Activated CD4-positive, alpha-beta T cell treated with anti-CD3 and anti-CD28 coated beads, Interleukin-10, Interleukin-2, amounts not matched to agents 100 ng/mL and 50 ng/mL, durations not matched to agents 16 hours and 8 hours (primary cell): ENCODE measurements at regions not wholly inside any gene's neighbourhood (a gene's known extent, or its start where the extent isn't known, plus 50 kb on each side); places are given as distances from the start of the nearest gene placed in this dataset.

ENCODE experiments used
- DNase-seq: peaks from one replicate; pipeline ENCODE4 v3.0.0-alpha.2; 2020

- no peak for DNase-seq
Observed at GRCh38 chr4:4808086-4808485, 51.4 kb upstream of the MSX1 start.

DNA sequence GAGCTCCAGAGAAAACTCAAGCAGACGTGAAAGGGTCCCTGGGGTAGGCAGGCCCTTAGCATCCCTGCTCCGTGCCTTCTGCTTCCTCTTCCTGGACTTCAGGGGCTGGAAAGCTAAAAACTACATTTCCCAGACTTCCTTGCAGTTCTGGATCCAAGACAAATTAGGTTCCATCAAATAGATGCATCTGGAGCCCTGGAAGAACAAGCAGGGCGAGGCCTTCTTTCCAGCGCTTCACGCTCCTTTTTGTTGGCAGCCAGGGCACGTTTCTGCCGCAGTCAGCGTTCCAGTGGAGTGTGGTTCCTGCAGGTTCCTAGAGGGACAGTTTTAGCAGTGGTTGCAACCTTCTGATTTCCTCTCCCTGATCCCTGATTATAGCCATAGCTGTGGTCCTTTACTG, 53.6 kb upstream of the MSX1 start:
- DNase-seq = no peak

- DNase-seq = no peak
Observed at GRCh38 chr4:4803912-4804296, 55.6 kb upstream of the MSX1 start.

DNA sequence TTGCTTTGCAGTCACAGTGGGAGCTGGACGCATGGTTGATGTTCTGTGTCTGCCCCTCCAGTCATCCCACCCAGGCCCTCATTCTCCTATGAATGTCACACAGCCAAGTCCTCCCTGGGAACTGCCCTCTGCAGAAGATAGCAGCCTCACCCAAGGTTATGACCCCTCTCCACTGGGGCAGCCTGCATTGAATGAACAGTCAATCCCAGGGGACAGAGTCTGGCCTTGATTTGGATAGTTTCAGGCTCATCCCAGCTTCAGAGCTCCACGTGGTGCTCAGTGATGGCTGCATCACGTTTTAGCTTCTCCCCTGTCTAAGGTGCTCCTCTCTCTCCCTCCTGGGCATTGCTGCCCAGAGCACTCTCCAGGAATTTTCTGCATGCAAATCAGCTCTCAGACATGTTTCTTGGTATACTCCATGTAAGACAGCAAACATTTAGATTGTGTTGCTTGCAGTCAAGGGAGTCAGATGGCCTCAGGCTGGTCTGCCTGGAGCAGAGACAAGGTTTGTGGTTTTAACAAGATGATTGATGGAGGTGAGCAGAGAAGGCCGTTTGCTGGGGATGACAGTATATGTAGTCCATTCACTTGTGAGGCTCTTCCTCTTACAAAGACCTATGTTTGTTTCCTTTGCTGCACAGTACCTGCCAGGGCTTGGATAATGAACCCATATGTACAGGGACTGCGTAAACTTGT, 56.1 kb upstream of the MSX1 start:
- no peak for DNase-seq

GRCh38 chr4:4800646-4801408, 58.6 kb upstream of the MSX1 start:
- no peak for DNase-seq

DNA sequence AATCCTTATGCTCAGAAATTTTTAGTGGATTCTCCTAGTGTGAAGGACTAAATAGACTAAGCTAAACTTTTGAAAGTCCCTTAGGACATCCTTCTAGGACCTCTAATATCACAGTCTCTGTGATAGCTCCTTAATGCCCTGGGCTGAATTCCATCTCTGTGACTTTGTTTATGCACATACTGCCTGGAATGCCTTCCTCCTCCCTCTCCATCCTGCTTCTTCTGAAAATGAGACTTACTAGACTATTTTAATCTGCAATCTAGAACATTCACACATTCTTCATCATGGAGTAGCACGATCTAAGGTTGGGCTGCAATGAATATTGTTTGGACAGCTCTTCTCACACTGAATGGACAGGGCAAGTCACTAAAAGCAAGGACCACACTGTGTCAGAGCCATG, 65.0 kb upstream of the MSX1 start:
- no peak for DNase-seq

- DNase-seq = no peak
Observed at GRCh38 chr4:4792466-4792865, 67.0 kb upstream of the MSX1 start.

- DNase-seq = no peak
Observed at GRCh38 chr4:4791299-4792111, 68.0 kb upstream of the MSX1 start.

DNA sequence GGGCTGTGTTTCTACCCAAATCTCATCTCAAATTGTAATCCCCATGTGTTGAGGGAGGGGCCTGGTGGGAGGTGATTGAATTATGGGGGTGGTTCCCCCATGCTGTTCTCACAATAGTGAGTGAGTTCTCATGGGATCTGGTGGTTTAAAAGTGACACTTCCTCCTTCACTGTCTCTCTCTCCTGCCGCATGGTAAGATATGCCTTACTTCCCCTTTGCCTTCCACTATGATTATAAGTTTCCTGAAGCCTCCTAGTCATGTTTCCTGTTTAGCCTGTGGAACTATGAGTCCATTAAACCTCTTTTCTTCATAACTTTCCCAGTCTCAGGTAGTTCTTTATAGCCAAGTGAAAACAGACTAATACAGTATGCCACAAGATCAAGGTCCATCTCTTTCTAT, 70.0 kb upstream of the MSX1 start:
- no peak for DNase-seq

DNA sequence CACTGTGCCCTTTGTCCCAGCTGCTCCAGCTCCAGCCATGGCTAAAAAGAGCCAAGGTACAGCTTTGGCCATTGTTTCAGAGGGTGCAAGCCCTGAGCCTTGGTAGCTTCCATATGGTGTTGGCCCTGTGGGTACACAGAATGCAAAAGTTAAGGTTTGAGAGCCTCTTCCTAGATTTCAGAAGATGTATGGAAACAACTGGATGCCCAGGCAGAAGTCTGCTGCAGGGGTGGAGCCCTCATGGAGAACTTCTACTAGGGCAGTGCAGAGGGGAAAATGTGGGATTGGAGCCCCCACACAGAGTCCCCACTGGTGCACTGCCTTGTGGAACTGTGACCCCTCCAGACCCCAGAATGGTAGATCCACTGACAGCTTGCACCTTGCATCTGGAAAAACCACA, 70.9 kb upstream of the MSX1 start:
- no peak for DNase-seq

DNA sequence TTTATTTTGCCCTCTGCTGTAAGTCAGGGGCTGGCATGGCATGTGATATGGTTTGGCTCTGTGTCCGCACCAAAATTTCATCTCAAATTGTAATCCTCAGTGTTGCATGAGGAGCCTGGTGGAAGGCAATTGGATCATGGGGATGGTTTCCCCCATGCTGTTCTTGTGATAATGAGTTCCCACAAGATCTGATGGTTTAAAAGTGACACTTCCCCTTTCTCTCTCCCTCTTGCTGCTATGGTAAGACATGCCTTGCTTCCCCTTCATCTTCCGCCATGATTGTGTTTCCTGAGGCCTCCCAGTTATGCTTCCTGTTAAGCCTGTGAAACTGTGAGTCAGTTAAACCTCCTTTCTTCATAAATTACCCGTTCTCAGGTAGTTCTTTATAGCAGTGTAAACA, 72.0 kb upstream of the MSX1 start:
- DNase-seq = no peak

DNA sequence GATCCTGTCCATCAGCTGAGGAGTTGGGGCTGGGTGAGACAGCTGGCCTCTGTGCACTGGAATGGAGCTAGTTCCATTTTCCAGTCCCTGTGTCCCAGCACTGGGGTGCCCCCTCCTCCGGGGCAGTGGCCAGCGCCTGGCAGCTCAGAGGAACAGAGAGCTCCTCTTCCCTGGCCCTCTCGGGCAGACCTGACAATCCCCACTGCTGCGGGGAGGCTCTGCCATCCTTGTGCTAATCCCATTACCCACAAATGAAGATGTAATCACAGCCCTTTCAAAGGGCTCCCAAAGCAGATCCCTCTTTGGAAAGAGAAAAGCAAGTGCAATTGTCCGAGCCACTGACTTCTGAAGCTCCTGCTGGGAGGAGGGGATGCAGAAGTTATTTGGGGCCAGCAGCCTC, 75.1 kb upstream of the MSX1 start:
- DNase-seq = no peak

- DNase-seq = no peak
Observed at GRCh38 chr4:4783847-4784246, 75.6 kb upstream of the MSX1 start.

DNA sequence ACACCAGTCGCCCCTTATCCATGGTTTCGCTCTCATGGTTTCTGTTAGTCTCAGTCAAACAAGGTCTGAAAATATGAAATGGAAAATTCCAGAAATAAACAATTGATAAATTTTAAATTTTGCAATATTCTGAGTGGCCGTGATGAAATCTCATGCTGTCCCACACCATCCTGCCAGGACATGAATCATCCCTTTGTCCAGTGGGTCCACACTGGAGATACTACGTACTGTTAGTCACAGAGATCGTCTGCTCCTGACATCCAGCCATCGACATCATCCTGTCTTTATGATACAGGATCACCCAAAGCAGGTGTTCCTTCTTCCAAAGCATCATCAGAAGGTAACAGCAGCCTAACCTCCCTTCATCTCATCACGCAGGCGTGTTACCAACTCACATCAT, 76.5 kb upstream of the MSX1 start:
- no peak for DNase-seq

GRCh38 chr4:4781936-4782707, 77.3 kb upstream of the MSX1 start:
- DNase-seq = no peak

DNA sequence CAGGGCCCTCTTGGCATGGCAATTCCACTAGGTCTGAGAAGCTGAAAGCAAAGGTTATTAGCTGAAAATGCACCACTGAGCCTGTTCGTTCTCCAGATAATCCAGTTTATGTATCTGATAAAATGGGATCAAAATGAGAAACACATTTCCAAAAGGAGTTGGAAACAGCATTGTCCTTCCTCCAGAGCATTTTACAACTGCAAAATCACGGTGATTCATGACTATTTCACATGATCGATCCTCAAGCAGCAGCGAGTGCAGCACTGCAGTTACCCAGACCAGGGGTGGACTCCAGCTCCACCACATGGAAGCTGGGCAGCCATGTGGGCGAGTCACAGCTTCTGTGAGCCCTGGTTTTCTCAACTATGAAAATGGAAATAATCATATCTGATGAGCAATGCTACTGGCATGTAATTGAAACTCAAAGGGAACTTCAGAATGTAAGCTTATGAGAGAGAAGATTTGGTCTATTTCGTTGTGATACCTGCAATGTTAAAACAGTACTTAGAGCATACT, 78.7 kb upstream of the MSX1 start:
- DNase-seq = no peak

- no peak for DNase-seq
Observed at GRCh38 chr4:4779486-4779885, 80.0 kb upstream of the MSX1 start.

- DNase-seq = no peak
Observed at GRCh38 chr4:4779054-4779453, 80.4 kb upstream of the MSX1 start.

- DNase-seq = no peak
Observed at GRCh38 chr4:4778554-4778953, 80.9 kb upstream of the MSX1 start.

- DNase-seq = no peak
Observed at GRCh38 chr4:4776934-4777333, 82.5 kb upstream of the MSX1 start.

DNA sequence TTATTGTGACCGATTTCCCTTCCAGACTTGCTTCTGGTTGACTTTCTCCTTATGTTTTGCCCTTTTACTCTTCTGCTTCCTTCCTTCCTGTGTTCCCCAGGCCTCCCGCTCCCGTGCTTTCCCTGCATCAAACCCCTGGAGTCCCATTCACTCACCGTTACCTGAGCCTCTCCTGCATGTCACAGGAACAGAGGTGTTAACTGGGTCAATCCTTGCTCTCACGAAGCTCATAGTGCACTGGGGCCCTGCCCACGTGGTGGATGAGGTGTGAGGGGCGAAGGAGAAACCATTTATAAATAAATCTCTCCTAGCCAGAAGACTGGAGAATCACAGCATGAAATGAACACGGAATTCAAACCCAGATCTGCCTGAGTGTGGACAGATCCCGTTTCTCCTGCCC, 83.1 kb upstream of the MSX1 start:
- no peak for DNase-seq

GRCh38 chr4:4775493-4776004, 83.9 kb upstream of the MSX1 start:
- no peak for DNase-seq

DNA sequence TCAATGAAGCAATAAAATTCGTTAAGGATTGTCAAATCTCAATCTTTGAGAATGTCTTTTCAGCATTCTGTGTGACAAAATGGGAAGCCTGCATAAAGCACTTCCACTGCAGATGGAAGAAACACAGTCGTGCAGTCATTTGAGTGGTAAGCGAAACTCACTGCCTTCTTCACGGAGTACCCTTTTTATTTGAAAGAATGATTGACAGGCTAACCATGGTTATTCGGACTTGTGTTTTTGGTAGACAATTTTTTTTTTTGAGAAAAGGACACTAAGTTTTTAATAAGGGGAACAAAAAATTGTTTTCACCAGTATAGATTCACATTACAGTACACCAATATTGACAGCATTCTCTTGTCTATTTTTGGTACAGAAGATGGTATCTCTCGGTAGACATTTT, 86.9 kb upstream of the MSX1 start:
- DNase-seq = no peak
